Activated CD4-positive, alpha-beta memory T cell treated with anti-CD3 and anti-CD28 coated beads for 36 hours (primary cell): ENCODE measurements at regions not wholly inside any gene's neighbourhood (a gene's known extent, or its start where the extent isn't known, plus 50 kb on each side); places are given as distances from the start of the nearest gene placed in this dataset.
"Not testable (repeated sequence)": the region's sequence is repeated elsewhere in the genome, so short reads cannot be mapped to it uniquely, and the experiment has no call there.

Experiments
- CTCF ChIA-PET: fragments of 350-600 bp; sonication (Branson Sonifier 250); formaldehyde crosslinking; loops from one replicate; lab custom pipeline; 2021; ENCODE audit warnings: antibody characterized with exemption, inconsistent platforms; lab: Charles Lee
- POLR2A ChIA-PET: fragments of 350-600 bp; sonication (Branson Sonifier 250); formaldehyde crosslinking; loops from one replicate; lab custom pipeline; 2021; ENCODE audit warnings: antibody characterized with exemption; lab: Charles Lee
- DNase-seq: peaks from one replicate; pipeline ENCODE4 v3.0.0-alpha.2; 2020
- H3K27ac Mint-ChIP-seq: one replicate; pipeline ENCODE4 v1.8.0; 2021; ENCODE audit warnings: mixed read lengths
- H3K27me3 Mint-ChIP-seq: one replicate; pipeline ENCODE4 v1.8.0; 2021; ENCODE audit warnings: mixed read lengths
- H3K36me3 Mint-ChIP-seq: one replicate; pipeline ENCODE4 v1.8.0; 2021; ENCODE audit warnings: mixed read lengths
- H3K4me1 Mint-ChIP-seq: one replicate; pipeline ENCODE4 v1.8.0; 2021; ENCODE audit warnings: low read depth, mixed read lengths
- H3K4me3 Mint-ChIP-seq: one replicate; pipeline ENCODE4 v1.8.0; 2021; ENCODE audit warnings: mild to moderate bottlenecking, mixed read lengths
- H3K9me3 Mint-ChIP-seq: one replicate; pipeline ENCODE4 v1.8.0; 2021; ENCODE audit warnings: mixed read lengths
- intact Hi-C: fragments of 100-400 bp; cut with micrococcal nuclease; formaldehyde crosslinking; loops from one replicate; pipeline ENCODE4 v1.15.1; 2023

DNA sequence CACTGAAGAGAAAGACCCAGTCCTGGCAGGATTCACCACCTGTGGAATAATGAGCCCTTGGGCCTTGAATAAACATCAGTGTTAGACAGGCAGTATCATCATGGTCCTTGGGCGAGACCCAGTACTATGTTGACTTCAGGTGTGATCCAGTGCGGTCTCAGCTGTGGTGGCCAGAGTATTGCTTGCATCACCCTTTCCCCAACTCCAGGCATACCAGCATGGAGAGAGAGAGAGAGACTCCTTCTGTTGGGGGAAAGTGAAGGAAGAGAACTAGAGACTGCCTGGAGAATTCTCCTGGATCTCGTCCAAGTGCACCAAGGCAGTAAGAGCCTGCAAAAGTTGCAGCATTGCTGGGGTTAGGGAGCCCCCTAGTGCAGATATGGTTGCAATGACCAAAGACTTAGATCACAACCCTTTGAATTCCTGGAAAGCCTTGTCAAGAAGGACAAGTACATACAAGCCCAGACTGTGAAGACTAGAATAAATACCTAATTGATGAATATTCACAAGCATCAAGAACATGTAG, 61.1 kb upstream of the VAMP7 start:
- Mint-ChIP-seq H3K4me1 (no peaks in the 10 kb centered on the region), H3K4me3 (no peak overlapping the region), H3K9me3 (peaks cover 3% of the 10 kb centered on the region), H3K27me3 (peaks cover 2% of the 10 kb centered on the region), H3K36me3 (no peaks in the 10 kb centered on the region), H3K27ac (no peak overlapping the region)
- DNase-seq: peak; percentile 56
- intact Hi-C loops: loop anchor here (10.0 kb wide), 1 partner anchor 725 kb away; no protein-coding TSS in a partner anchor
- CTCF ChIA-PET: no interaction called here
- POLR2A ChIA-PET: no interaction called here

DNA sequence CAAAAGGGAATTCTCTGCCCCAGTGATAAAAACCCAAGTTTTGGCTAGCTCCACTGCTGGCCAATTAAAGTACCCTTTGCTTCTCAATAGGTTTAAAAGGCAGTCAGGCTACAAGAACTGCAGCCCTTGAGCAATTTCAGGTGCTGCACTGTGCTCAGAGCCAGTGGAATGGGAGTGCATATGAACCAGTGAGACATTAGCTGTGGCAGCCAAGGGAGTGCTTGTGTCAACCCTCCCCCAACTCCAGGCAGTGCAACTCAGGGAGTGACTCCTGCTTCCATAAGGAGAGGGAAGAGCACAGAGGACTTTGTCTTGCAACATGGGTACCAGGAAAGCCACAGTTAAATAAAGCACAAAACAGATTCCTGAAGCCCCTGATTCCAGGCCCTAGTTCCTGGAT, 61.6 kb upstream of the VAMP7 start:
- H3K9me3 Mint-ChIP-seq: no peaks in the 10 kb centered on the region
- no peak for DNase-seq
- H3K27me3 Mint-ChIP-seq: peaks cover 2% of the 10 kb centered on the region
- intact Hi-C loops: no loop called here
- no peak overlapping the region for H3K27ac Mint-ChIP-seq
- no peak overlapping the region for H3K4me3 Mint-ChIP-seq
- ChIA-PET CTCF (no interaction called here), POLR2A (no interaction called here)
- no peaks in the 10 kb centered on the region for H3K36me3 Mint-ChIP-seq
- H3K4me1 Mint-ChIP-seq: no peaks in the 10 kb centered on the region

DNA sequence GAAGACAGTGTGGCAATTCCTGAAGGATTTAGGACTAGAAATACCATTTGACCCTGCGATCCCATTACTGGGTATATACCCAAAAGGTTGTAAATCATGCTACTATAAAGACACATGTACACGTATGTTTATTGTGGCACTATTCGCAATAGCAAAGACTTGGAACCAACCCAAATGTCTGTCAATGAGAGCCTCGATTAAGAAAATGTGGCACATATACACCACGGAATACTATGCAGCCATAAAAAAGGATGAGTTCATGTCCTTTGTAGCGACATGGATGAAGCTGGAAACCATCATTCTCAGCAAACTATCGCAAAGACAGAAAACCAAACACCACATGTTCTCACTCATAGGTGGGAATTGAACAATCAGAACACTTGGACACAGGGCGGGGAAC, 66.8 kb upstream of the VAMP7 start:
- intact Hi-C loops, POLR2A ChIA-PET: not testable (repeated sequence)

DNA sequence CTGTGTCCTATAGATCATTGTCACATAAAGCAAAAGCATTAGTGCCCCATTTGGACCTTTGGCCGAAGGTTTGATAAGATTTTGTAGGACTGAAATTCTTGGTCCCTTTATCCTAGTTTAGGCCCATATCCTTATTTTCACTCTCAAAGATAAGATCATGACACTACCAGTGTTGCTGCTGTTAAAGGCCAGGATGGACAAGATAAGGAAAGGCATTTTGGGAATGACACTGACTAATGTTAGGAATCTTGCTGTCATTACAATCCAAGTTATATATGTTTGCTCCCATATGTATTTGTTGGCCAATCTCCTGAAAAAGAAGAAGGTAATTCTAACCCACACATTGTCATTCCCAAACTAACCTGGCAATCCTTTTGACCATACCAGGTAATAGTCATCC, 101.3 kb upstream of the VAMP7 start:
- ChIA-PET POLR2A (no interaction called here), CTCF (no interaction called here)
- Mint-ChIP-seq H3K27me3 (no peaks in the 10 kb centered on the region), H3K4me1 (no peaks in the 10 kb centered on the region), H3K4me3 (no peak overlapping the region), H3K36me3 (no peaks in the 10 kb centered on the region), H3K27ac (no peak overlapping the region), H3K9me3 (no peaks in the 10 kb centered on the region)
- intact Hi-C loops: no loop called here
- no peak for DNase-seq

More for the DNA sequence above, 66.8 kb upstream of the VAMP7 start:
- H3K27ac Mint-ChIP-seq, H3K4me1 Mint-ChIP-seq, H3K4me3 Mint-ChIP-seq, H3K27me3 Mint-ChIP-seq, CTCF ChIA-PET, DNase-seq, H3K36me3 Mint-ChIP-seq: not testable (repeated sequence)
- peaks cover 11% of the 10 kb centered on the region for H3K9me3 Mint-ChIP-seq

DNA sequence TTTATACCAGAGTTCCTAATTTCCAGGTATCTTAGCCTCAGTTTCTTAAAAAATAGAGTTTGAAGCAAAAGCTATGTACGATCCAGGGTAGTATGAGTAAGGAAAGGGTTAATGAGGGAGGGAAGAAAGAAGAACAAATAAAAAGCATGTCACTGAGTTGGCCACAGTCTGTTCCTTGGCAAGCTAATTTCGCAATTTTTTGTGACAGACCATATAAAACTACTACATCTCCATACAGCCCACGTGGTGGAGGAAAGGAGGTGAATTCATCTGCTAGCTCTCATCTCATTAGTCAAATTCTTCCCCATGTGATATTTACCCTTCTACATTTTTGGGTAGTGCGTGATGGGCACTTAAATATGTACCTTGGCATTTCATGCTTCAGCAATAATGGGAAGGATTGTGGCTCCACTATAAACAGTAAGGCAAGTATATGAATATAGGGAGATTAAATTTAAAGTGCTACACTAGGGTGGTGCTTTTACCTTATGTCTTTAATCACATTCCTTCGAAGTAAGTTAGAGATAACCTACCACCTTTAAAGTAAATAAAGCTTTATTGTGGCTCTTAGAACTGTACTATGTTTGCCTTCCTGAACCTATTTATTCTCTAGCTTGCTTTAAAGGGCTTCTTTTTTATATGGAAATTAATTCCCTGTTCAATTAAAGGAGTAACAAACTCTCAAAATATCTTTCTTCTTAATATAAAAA, 102.1 kb upstream of the VAMP7 start:
- intact Hi-C loops: no loop called here
- no peak overlapping the region for H3K27ac Mint-ChIP-seq
- no peak for DNase-seq
- H3K36me3 Mint-ChIP-seq: no peaks in the 10 kb centered on the region
- ChIA-PET CTCF (no interaction called here), POLR2A (no interaction called here)
- H3K4me3 Mint-ChIP-seq: no peak overlapping the region
- H3K4me1 Mint-ChIP-seq: no peaks in the 10 kb centered on the region
- H3K9me3 Mint-ChIP-seq: no peaks in the 10 kb centered on the region
- no peaks in the 10 kb centered on the region for H3K27me3 Mint-ChIP-seq

DNA sequence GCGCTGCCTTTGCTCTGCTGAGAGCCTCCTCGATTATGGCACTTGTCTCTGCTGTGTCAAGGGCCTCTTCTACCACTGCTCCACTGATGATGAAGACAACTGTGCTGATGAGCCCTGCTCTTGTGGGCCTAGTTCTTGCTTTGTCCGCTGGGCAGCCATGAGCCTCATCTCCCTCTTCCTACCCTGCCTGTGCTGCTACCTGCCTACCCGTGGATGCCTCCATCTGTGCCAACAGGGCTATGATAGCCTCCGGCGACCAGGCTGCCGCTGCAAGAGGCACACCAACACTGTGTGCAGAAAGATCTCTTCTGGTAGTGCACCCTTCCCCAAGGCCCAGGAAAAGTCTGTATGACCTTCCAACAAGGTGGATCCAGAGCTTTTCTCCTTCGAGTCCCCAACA, 106.8 kb upstream of the VAMP7 start:
- ChIA-PET POLR2A (no interaction called here), CTCF (no interaction called here)
- no peaks in the 10 kb centered on the region for H3K4me1 Mint-ChIP-seq
- no peak overlapping the region for H3K27ac Mint-ChIP-seq
- H3K27me3 Mint-ChIP-seq: no peaks in the 10 kb centered on the region
- no peak overlapping the region for H3K4me3 Mint-ChIP-seq
- intact Hi-C loops: no loop called here
- no peak for DNase-seq
- H3K36me3 Mint-ChIP-seq: no peaks in the 10 kb centered on the region
- no peaks in the 10 kb centered on the region for H3K9me3 Mint-ChIP-seq

DNA sequence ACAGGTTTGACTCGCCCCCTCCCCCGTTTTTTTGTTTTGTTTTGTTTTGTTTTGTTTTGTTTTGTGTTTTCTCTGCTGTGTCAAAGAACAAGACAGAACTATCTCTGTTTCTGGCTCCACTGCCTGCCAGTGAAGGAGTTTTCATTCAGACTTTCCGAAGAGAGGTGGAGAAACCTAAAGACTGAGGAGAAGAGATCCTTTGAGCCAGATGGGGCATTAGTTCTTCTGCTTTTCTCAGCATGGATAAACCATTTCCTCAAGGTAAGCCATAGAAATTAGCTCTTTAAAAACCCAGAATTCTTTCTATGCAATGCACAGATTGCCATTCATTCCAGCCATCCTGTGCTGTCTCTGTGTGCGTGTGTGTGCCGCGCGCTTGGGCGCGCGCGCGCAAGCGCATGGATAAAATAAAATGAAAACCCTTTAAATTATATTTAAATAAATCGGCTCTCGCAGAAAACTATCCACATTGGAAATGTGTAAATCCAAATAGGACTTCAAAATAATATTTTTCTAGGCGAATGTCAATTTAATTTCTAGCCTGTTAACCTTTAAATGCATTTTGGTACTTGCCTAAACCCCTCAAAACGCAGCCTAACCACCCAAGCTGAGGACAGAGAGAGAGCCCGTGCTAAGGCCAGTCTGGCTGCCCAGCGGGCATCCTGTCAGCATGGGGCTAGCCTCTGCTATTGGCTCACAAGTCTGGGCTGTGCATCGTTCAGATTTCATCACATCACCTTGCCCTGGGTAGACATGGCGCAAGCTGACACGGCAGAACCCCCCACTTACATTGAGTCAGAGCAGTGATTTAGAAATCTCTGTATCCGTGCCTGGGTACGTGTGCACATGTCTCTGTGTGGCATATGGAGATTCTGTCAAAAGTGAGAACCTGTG, 113.0 kb upstream of the VAMP7 start:
- Mint-ChIP-seq H3K4me3 (peak overlapping the region; percentile 76), H3K27me3 (no peaks in the 10 kb centered on the region), H3K4me1 (peaks cover 9% of the 10 kb centered on the region), H3K36me3 (no peaks in the 10 kb centered on the region), H3K9me3 (peaks cover 2% of the 10 kb centered on the region), H3K27ac (no peak overlapping the region)
- peak; percentile 9 for DNase-seq
- ChIA-PET CTCF (no interaction called here), POLR2A (no interaction called here)
- intact Hi-C loops: loop anchor here (2.0 kb wide), 1 partner anchor 501 kb away; no protein-coding TSS in a partner anchor

DNA sequence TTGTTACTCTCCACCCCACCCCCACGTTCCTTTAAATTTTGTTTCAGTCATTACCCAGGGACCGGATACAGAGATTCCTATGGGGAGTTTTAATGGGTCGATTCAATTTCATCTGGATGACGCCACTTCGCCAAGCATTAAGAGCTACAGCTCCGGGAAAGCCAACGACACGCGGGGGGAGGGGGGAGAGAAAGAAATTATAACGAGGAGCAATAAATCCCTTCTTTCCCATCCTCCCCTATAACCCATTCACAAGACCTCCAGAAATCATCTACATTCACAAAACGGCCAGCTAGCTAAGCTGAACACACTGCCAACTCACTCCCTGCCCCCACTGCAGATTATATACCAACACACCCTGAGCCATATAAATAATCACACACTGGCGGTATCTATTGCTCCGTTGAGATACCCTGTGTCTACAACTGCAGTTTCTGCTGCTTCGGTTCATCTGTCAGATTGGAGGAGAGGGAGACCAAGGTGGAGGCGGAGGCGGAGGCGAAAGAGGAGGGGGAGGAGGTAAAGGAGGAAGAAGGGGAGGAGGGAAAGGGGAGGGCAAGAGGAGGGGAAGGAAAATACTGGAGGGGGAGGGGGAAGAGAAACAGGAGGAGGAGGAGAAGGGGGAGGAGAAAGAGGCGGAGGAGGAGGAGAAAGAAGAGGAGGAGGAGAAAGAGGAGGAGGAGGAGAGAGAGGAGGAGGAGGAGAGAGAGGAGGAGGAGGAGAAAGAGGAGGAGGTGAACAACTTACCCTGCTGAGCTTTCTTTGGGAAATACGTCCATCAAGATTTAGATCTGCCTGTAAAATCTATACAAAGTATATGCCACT, 113.9 kb upstream of the VAMP7 start:
- ChIA-PET POLR2A (no interaction called here), CTCF (no interaction called here)
- Mint-ChIP-seq H3K4me3 (peak overlapping the region; percentile 76), H3K4me1 (peaks cover 9% of the 10 kb centered on the region), H3K36me3 (no peaks in the 10 kb centered on the region), H3K9me3 (peaks cover 2% of the 10 kb centered on the region), H3K27ac (no peak overlapping the region), H3K27me3 (no peaks in the 10 kb centered on the region)
- peak; percentile 52 for DNase-seq
- intact Hi-C loops: loop anchor here (2.0 kb wide), 1 partner anchor 500 kb away; no protein-coding TSS in a partner anchor

DNA sequence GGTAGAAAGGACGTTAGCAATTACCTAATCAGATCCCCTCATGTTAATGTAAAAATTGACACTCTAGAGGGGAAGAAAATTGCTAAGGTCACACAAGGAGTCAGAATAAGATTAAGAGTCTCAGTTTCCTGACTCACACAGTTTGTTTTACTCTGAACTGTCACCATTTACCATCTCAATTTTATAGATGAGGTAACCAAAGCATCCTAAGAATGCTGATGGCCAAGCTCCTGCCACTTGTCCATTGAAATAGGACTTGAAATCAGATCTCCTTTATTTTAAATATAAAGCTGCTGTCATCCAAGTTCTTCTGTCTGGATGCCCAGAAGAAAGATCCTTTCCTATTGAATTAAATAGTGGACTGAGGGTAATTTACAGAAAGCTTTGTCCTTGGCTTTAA, 114.8 kb upstream of the VAMP7 start:
- no peak for DNase-seq
- H3K27me3 Mint-ChIP-seq: no peaks in the 10 kb centered on the region
- H3K36me3 Mint-ChIP-seq: peaks cover 3% of the 10 kb centered on the region
- ChIA-PET CTCF (no interaction called here), POLR2A (no interaction called here)
- H3K4me1 Mint-ChIP-seq: peaks cover 9% of the 10 kb centered on the region
- H3K9me3 Mint-ChIP-seq: peaks cover 6% of the 10 kb centered on the region
- intact Hi-C loops: loop anchor here (2.0 kb wide), 1 partner anchor 500 kb away; no protein-coding TSS in a partner anchor
- no peak overlapping the region for H3K27ac Mint-ChIP-seq
- H3K4me3 Mint-ChIP-seq: peak overlapping the region; percentile 76

DNA sequence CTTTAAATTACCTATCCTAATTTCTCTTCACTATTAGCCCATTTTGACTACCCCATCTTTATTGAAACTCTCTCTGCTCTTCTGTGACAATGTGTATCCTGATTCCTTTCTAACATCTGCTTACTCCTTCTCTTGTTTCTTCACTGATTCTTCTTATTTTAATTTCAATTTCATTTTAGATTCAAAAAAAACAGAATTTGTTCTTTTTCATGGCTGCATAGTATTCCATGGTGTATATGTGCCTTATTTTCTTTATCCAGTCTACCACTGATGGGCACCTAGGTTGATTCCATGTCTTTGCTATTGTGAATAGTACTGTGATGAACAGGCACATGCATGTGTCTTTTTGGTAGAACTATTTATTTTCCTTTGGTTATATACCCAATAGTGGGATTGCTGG, 120.0 kb upstream of the VAMP7 start:
- intact Hi-C loops: no loop called here
- Mint-ChIP-seq H3K4me3 (no peak overlapping the region), H3K27ac (no peak overlapping the region), H3K4me1 (no peaks in the 10 kb centered on the region), H3K36me3 (peaks cover 3% of the 10 kb centered on the region), H3K9me3 (peaks cover 10% of the 10 kb centered on the region), H3K27me3 (no peaks in the 10 kb centered on the region)
- no peak for DNase-seq
- ChIA-PET POLR2A (no interaction called here), CTCF (no interaction called here)

DNA sequence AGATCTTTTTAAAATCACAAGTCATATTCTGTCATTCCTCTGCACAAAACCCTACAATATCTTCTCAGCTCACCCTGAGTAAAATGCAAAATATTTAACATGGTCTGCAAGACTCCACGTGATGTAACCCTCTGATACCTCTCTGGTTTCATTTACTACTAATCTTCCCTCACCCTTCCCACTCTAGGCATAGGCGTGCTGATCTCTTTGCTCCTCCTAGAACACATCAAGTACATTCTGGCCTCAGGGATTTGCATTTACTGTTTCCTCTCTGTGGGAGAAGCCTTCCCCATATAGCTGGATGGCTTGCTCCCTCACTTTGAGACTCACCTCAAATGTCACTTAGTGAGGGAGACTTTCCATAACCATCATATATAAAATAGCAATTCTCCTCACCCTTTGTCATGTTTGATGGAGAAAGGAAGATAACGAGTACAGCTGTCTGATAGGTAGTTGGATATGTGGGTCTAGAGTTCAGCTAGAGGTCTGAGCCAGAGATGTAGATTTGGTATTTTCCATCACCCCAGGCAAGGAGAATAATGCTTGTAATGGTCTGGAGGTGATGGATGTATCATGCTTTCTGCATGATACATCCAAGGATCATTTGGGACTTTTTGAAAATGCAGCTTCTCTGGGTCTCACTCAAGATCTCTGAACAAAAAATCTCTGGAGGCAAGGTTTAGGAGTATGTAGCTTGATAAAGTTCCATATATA, 123.9 kb upstream of the VAMP7 start:
- H3K36me3 Mint-ChIP-seq: peaks cover 3% of the 10 kb centered on the region
- intact Hi-C loops: no loop called here
- no peak for DNase-seq
- H3K27me3 Mint-ChIP-seq: no peaks in the 10 kb centered on the region
- peaks cover 8% of the 10 kb centered on the region for H3K9me3 Mint-ChIP-seq
- no peaks in the 10 kb centered on the region for H3K4me1 Mint-ChIP-seq
- H3K4me3 Mint-ChIP-seq: no peak overlapping the region
- POLR2A ChIA-PET: no interaction called here
- CTCF ChIA-PET: no interaction called here
- H3K27ac Mint-ChIP-seq: no peak overlapping the region
